Urothelium cell line (cell line): ENCODE measurements at regions not wholly inside any gene's neighbourhood (a gene's known extent, or its start where the extent isn't known, plus 50 kb on each side); places are given as distances from the start of the nearest gene placed in this dataset.
A peak's percentile ranks its signal among the peaks of the same experiment; 100 is the strongest.

ENCODE experiments used
- DNase-seq: peaks from one replicate; pipeline ENCODE4 v3.0.0; 2011; ENCODE audit warnings: low spot score, mixed read lengths
- FAIRE-seq: peaks from 2 replicates; lab custom pipeline; 2011; peaks lifted over from hg19 to GRCh38; lab: Jason Lieb, UNC

DNA sequence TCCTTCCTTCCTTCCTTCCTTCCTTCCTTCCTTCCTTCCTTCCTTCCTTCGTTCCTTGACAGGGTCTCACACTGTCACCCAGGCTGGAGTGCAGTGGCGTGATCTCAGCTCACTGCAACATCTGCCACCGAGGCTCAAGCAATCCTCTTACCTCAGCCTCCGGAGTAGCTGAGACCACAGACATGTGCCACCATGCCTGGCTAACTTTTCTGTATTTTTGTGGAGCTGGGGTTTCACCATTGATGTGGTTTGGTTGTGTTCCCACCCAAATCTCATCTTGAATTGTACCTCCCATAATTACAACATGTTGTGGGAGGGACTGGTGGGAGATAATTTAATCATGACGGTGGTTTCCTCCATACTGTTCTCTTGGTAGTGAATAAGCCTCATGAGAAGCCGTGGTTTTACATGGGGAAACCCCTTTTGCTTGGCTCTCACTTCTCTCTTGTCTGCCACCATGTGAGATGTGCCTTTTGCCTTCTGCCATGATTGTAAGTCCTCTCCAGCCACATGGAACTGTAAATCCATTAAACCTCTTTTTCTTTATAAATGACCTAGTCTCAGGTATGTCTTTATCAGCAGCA is 90.3 kb upstream of the MPHOSPH6 start:
- FAIRE-seq (no peak), DNase-seq (no peak)

DNA sequence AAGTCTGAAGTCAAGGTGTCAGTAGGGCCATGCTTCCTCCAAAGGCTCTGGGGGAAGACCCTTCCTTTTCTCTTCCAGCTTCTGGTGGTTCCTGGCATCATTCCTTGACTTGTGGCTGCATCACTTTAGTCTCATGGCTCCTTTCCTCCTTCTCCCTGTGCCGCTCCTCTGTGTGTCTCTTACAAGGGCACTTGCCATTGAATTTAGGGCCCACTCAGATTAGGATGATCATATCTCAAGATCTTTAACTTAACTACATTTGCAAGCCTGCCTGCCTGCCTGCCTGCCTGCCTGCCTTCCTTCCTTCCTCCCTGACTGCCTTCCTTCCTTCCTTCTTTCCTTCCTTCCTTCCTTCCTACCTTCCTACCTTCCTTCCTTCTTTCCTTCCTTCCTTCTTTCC is 89.7 kb upstream of the MPHOSPH6 start:
- FAIRE-seq: no peak

DNA sequence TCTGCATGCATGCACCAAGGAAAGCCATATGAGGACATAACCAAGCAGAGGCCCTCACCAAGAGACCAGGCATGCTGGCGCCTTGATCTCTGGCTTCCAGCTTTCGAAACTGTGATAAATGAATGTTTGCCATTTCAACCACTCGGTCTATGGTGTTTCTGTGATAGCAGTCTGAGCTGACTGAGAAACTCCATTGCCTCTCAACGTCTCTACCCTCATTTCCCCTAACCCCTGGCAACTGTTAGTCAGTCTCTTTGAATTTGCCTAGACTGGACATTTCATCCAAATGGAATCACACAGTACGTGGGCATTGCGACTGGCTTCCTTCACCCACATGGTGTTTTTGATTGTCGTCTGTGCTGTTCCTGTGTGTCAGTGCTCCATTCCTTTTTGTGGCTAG is 88.0 kb upstream of the MPHOSPH6 start:
- DNase-seq (no peak), FAIRE-seq (no peak)

More for the DNA sequence above, 89.7 kb upstream of the MPHOSPH6 start:
- DNase-seq: no peak

DNA sequence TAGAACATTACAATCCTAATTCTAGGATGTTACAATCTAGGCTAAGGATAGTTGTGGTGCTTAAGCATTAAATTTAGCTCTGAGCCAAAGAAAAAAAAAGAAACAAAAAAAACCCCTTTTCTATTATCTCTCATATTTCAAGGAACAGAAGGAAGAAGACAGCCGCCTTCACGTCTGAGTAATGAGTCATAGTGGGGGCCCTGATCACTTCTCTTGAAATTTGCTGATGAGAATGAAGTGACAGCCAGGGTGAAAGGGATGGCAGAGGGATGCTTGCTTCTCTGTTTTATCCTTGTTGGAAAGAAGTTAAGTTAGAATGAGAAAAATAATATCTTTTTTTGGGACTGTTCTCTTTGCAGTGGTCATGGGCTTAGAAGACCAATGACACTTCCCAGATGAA is 82.6 kb upstream of the MPHOSPH6 start:
- no peak for DNase-seq
- FAIRE-seq: no peak

DNA sequence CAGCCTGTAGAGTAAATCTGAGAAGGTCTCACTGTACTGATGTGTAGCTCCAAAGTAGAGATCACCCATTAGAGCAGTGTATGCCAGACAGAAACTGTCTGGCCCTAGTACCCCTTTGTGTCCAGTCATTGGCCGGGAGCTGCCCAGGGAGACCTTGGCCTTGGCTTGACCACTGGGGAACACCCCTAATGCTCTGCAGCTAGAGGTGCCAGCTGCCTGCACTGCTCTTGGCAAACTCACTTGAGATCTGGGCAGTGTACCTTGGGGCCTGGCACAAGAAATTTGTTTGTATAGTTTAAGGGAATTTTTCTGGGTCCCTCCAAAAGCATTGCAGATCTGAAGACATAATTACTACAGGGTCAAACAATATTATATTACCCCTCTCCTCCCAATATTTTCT is 78.7 kb upstream of the MPHOSPH6 start:
- DNase-seq: no peak
- no peak for FAIRE-seq

DNA sequence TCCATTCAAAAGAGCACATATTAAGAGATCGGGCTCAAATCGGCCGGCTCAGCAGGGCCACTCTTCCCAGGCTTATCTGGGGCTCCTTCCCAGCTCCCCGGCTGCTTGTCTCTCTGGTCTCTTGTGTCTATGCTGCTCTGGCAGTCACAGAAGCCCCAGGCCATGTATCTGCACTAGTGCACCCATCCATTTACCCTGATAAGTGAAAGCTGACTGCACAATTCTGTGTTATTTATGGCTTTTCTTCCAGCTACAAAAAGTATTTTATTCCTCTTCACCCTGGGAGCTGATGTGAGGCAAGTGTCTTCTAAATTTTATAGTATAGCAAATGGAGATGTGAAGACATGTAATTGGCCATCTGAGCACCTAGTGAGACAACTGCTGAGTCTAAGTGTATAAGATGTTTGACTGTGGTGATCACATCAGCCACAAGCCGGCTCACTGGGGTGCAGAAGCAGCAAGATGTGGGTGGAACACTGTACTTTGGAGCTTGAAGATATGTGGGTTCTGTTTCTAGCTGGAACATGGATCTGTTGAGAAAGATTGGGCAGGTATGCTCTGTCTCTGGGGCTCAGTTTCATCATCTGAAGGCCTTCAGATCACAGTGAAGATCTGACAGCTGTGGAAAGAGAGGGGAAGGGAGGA is 78.1 kb upstream of the MPHOSPH6 start:
- DNase-seq: no peak
- FAIRE-seq: no peak

DNA sequence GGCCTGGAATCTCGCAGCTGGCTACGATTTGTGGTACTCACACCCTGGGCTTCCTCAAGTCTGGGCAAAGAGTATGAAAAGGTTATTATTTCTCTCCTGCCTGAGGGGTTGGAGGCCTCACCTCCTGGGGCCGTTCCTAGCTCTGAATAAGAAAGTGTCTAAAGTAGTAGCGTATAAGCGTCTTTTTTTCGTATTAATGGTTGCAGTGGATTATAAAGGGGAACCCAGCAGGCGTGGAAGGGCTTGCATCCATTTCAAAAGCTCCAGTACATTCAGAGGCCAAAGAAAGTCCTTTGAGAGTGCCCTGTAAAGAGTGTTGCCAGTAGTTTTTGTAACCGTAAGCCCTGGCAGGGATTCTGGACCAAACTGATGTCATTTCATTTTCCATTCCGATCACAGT is 72.2 kb upstream of the MPHOSPH6 start:
- FAIRE-seq (no peak), DNase-seq (no peak)

DNA sequence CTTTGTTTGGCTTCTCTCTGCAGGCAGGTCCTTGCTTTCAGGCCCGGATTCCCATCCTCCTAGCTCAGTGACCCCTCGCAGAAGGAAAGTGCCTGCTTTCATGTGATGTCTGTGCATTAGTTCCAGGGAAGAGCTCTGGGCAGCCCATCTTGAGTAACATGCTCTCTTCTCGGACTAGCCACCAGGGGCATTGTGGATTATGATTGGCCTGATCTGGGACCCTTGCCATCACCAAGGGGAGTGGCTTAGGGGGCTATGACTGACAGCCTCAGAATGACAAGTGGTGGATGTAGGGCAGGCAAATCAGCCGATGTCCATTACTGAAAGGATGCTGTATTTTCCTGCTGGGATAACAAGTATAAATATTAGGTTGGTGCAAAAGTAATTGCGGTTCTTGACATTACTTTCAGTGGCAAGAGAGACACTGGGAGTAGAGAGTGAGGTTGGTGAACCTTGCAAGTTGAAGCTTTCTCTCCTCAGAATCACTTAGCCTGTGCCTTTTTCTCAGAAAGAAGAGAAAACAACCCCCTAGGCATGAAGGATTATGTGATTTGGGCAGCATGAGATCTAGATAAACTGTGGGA is 71.5 kb upstream of the MPHOSPH6 start:
- no peak for DNase-seq
- FAIRE-seq: no peak

DNA sequence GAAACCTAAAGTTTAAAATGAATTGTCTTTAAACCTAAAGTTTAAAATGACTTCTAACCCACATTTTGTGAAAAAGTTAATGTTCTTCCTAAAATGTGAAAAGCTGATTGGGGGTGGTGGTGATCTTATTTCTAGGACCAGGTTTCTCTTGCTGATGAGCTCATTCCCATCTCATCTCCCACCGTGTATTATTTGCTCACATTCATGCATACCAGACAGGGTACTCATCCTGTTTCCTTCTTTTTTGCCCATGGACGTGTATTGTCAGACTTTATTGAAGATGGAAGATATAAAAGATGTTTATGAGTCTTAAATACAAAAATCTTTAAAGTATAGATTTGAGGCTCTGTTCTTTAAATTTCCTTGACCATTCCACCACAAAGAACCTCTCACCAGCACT is 70.1 kb upstream of the MPHOSPH6 start:
- DNase-seq: no peak
- FAIRE-seq: no peak

DNA sequence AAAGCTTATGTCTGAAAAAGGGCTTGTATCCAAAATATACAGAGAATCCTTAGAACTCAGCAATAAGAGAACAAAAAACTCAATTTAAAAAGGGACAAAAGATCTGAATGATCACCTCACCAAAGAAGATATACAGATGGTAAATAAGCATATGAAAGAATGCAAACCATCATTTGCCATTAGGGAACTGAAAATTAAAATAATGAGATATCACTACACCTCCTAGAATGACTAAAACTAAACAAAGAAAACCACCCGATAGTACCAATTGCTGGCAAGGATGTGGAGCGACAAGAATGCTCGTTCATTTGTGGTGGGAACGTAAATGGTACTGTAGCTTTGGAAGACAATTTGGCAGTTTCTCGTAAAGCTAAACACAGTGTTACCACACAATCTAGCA is 66.9 kb upstream of the MPHOSPH6 start:
- FAIRE-seq: no peak
- DNase-seq: no peak

DNA sequence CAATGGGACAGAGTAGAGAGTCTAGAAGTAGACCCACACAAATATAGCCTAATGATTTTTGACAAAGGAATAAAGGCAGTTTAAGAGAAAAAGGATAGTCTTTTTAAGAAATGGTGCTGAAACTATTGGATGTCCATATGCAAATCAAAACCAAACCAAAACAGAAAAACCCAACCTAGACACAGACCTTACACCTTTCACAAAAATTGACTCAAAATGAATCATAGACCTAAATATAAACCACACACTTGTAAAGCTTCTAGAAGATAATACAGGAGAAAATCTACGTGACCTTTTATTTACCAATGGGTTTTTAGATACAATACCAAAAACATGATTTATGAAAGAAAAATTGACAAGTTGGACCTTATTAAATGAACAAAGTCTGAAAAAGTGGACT is 66.4 kb upstream of the MPHOSPH6 start:
- DNase-seq (no peak), FAIRE-seq (no peak)

DNA sequence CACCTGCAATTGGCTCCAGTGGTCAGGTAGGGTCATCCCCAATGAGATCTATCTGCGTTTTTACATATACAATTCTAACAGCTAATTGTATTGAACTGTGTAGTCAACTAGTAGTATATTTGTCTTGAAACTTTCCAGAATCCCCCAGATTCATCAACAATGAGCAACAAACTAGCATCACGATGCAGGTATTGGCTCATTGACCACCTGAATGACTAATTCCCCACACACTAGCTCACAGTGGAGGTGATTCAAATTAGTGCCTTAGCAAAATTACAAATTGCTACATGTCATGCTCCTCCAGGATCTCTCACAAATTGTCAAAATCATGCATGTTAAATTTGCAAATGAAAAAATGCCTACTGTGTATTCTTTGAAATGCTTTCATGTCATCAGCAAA is 62.8 kb upstream of the MPHOSPH6 start:
- no peak for FAIRE-seq

DNA sequence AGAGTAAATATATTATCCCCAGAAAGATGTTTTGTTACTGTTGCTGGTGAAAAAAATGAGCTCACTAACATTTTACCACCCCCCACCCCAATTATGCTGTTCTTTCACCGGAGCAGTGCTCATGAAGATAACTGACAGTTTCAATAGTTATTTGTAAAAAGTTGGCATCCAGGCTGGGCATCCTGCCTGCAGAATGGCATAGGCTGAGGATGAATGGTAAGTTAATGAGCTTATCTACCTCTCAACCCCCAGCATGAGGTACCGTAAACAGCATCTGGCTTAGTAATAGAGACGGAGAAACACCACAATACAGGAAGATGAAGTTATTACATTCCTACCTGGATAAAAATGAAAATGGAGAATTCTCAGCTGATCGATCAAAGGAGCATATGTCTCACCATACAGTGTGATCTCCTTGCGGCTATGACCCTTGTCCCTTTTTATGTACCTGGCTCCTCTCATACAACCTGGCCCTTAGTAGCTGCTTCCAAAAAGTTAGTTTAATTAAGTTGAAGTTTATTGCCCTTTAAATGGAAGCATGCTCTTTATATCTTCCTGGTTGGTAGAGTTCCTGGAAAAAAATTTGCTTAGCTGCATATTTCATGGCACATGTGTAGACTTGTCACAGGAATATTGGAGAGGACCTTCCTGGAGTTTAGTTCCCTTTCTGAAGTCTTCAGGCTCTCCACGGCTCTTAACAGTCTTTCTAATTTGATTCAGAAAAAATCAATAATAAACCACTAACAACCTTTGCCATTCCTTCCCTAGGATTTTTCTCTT is 61.2 kb upstream of the MPHOSPH6 start:
- DNase-seq (no peak), FAIRE-seq (no peak)

More for the DNA sequence above, 62.8 kb upstream of the MPHOSPH6 start:
- no peak for DNase-seq

DNA sequence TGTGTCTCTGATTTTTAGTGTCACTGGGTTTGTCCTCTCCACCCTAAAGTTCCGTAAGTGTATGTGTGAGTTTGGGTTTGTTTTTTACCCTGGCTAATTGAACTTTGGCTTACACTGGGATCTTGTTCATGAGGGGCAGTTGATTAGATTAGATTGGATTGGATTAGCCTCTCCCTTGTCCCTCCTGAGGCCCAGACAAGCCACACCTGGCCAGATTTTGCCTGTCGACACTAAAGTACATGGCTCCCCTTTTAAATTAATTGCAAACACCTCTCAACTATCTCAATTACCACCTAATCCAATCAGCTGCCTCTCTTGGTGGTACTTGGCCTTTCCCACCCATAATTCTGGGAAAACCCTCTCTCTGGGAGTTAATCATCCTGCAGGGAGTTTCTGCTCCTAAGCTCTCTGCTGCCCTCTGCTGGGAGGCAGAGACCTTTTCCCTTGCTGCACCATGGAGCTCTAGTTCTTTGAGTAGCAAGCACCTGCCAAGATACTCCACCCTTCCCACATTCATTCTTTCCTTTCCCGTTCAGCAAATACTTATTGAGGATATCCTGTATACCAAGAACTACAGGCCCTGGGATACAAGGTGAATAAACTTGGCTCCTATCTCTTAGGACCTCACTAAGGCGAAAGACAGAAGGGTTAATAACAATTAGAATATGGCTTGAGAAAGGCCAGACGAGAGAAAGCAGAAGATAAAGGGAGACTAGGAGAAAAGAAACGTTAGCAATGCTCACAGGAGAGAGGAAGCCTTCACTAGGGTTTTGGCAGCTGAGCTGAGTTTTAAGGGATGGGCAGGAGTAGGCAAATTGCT is 60.0 kb upstream of the MPHOSPH6 start:
- no peak for FAIRE-seq
- peak; percentile 74 for DNase-seq

DNA sequence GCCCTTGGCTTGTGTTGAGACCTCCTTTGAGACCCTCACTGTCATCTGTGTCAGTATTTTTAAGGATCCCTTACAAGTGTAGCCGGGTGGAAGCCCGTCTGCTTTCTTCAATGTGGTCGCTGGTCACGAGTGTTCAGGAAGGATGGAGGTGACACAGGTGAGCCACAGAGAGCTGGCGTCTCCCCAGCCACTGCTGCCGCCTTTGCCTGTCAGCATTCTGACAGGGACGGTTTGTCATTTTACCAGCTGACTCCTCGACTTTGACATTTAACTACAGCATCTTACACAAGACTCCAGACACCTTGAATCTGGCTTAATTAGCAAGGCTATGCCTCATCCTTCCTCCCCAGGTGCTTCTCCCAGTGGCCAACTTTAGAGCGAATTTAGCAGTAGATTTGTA is 56.3 kb upstream of the MPHOSPH6 start:
- DNase-seq: no peak
- FAIRE-seq: no peak

DNA sequence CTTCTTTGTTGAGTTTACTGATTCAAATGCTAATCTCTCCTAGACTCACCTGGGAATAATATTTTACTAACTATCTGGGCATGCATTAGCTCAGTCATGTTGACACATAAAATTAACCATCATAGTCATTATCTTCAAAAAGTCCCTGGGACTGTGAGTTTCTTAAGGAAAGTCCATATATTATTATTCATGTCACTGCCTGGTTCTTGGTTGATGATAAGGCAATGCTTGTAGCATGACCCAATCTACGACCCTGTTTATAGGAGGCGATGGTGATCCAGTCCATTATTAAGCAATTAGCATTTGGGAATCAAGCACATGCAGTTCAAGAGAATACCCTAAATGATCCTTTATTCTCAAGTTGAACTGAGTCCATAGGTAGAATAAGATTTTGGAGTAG is 54.8 kb upstream of the MPHOSPH6 start:
- FAIRE-seq (no peak), DNase-seq (no peak)

DNA sequence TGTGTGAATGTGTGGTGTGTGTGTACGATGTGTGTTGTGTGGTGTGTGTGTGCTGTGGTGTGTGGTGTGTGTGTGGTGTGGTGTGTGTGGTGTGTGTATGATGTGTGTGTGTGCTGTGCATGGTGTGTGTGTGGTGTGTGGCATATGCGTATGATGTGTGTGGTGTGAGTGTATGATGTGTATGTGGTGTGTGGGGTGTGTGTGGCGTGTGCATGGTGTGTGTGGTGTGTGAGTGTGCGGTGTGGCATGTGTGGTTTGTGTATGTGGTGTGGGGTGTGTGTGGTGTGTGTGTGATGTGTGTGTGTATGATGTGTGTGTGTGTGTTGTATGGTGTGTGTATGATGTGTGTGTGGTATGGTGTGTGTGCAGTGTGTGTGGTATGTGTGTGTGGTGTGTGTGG is 50.5 kb upstream of the MPHOSPH6 start:
- FAIRE-seq: peak; percentile 100

More for the DNA sequence above, 50.5 kb upstream of the MPHOSPH6 start:
- no peak for DNase-seq
